ENCODE measurements at regions not wholly inside any gene's neighbourhood (a gene's known extent, or its start where the extent isn't known, plus 50 kb on each side); places are given as distances from the start of the nearest gene placed in this dataset.

DNA sequence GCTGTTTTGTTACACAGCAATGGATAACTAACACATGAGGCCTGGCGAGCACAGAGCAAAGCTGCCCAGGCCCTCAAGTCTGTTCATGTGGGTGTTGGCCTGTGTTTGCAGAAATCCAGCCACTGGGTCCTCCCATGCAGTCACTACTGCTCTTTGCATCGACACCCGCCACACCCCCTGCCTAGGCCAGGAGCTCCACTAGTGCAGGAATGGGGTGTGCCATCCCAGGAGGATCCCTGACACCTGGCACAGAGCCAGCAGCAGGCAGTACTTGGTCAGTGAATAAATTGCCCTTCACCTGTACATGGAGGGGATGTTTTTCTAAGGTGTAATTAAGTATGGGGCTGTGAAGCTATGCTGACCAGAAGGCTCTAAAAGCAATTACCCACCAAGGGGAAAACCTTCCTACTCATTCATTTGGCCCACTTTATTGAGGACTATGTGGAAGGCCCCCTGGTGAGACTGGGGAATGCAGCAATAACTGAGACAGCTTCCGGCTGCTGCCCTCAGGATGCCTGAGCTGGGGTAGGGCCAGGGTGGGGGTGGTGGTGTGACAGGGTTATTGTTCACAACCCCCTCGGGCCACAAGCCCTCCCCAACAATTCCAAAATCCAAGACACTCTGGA, 160.8 kb downstream of the CRYBB2 start:
- DNase-seq, result no peak
- Histone ChIP-seq H3K36me3 (ENCODE audit: control insufficient read depth, insufficient read depth, low read length) (peaks cover 38% of the 10 kb centered on the region), H3K27ac (ENCODE audit: low read length) (no peak overlapping the region), H3K9me3 (replicated peaks; ENCODE audit: control insufficient read depth, low read depth, low read length) (no peaks in the 10 kb centered on the region), H3K4me1 (ENCODE audit: control insufficient read depth, insufficient read depth, low read length) (no peaks in the 10 kb centered on the region), H3K27me3 (ENCODE audit: control insufficient read depth, insufficient read depth, low read length) (no peaks in the 10 kb centered on the region), H3K4me3 (ENCODE audit: low read length) (no peak overlapping the region)
- WGBS (ENCODE audit: insufficient coverage), result no CpG with 5 or more reads among the region's 5 CpGs

DNA sequence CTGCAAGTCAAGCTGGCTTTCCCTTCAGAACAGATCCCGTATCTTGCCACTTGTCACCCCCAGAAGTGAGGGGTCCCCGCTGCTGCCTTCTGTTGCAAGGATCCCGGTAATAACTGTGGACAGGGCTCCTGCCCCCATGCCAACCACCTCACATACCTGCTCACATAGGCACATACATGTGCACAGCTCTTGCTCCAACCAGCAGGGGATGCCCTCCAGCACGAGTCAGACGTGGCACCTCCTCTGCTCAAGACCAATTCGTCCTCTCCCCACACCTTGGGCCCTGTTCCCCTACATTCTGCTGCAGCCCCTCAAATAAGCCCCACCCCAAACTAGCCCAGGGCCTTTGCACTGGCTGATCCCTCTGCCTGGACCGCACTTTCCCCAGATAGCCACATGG, 163.3 kb downstream of the CRYBB2 start:
- H3K4me1 ChIP-seq (ENCODE audit: control insufficient read depth, insufficient read depth, low read length), result peaks cover 2% of the 10 kb centered on the region
- no peak overlapping the region for H3K4me3 ChIP-seq (ENCODE audit: low read length)
- 72% methylated on average over 6 of the region's 7 CpGs for WGBS (ENCODE audit: insufficient coverage)
- H3K27me3 ChIP-seq (ENCODE audit: control insufficient read depth, insufficient read depth, low read length), result no peaks in the 10 kb centered on the region
- H3K9me3 ChIP-seq (replicated peaks; ENCODE audit: control insufficient read depth, low read depth, low read length), result no peaks in the 10 kb centered on the region
- no peak for DNase-seq
- peaks cover 30% of the 10 kb centered on the region for H3K36me3 ChIP-seq (ENCODE audit: control insufficient read depth, insufficient read depth, low read length)
- H3K27ac ChIP-seq (ENCODE audit: low read length), result no peak overlapping the region

DNA sequence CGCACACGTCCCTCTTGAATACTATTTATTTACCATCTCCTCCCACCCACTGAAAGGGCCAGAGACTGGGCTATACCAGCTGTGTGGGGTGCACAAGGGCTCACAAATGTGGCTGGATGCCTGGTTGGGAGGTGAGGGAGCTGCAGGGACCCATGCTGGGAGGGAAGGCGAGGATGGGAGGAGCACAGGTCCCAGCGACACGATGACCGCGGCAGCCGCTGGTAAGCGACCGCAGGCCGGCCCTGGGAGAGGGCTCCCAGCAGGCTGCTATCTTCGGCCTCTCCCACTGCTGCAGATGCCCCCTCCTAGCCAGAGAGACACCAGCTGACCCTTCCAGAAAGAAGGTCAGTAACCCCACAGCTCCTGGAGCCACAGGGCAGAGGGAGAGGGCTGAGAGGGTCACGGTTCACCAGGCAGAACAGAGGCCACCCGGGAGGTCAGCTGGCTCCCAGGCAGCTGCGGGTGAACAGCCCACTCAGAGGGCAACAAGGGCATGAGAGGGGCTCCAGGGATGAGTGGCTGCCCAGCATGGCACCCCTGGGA, 163.9 kb downstream of the CRYBB2 start:
- Histone ChIP-seq H3K27ac (ENCODE audit: low read length) (no peak overlapping the region), H3K36me3 (ENCODE audit: control insufficient read depth, insufficient read depth, low read length) (peaks cover 27% of the 10 kb centered on the region), H3K4me3 (ENCODE audit: low read length) (no peak overlapping the region), H3K27me3 (ENCODE audit: control insufficient read depth, insufficient read depth, low read length) (no peaks in the 10 kb centered on the region), H3K4me1 (ENCODE audit: control insufficient read depth, insufficient read depth, low read length) (peaks cover 2% of the 10 kb centered on the region), H3K9me3 (replicated peaks; ENCODE audit: control insufficient read depth, low read depth, low read length) (no peaks in the 10 kb centered on the region)
- 44% methylated on average over 3 of the region's 15 CpGs for WGBS (ENCODE audit: insufficient coverage)
- no peak for DNase-seq

DNA sequence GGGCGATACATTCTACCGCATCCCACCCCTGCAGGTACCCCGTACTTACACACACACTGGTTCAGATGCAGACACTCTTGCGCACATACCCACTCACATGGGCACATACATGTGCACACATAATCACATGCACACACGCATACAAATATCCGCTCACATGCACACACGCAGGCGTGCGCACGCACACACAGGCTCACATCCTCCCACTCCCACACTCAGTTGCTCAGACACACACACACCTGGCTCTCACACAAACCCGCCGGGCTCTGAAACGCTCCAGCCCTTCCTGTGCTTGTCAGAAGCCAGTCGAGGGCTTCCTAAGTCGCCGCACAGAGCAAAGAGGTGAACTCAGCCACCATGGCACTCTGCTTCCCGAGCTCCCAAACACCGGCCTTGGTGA, 164.5 kb downstream of the CRYBB2 start:
- peaks cover 22% of the 10 kb centered on the region for H3K36me3 ChIP-seq (ENCODE audit: control insufficient read depth, insufficient read depth, low read length)
- 71% methylated on average over 17 of the region's 18 CpGs for WGBS (ENCODE audit: insufficient coverage)
- H3K27me3 ChIP-seq (ENCODE audit: control insufficient read depth, insufficient read depth, low read length), result no peaks in the 10 kb centered on the region
- no peak for DNase-seq
- no peak overlapping the region for H3K4me3 ChIP-seq (ENCODE audit: low read length)
- peaks cover 2% of the 10 kb centered on the region for H3K4me1 ChIP-seq (ENCODE audit: control insufficient read depth, insufficient read depth, low read length)
- H3K9me3 ChIP-seq (replicated peaks; ENCODE audit: control insufficient read depth, low read depth, low read length), result no peaks in the 10 kb centered on the region
- no peak overlapping the region for H3K27ac ChIP-seq (ENCODE audit: low read length)

DNA sequence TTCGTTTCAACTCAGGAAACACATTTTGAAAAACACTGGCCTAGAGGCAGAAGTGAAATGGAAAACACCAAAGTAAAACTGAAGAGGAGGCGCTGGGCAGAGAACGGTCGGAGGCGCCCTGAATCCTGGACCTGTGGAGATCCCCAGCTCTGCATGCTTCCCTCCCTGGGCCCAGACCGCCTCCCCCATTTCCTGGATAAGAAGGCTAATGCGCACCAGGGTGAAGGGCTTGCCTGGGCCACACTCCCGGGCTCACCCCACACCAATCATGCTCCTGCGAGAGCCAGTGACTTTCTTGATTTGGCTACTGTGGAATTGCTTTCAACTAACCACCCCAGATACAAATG, 167.1 kb downstream of the CRYBB2 start:
- DNase-seq, result no peak

DNA sequence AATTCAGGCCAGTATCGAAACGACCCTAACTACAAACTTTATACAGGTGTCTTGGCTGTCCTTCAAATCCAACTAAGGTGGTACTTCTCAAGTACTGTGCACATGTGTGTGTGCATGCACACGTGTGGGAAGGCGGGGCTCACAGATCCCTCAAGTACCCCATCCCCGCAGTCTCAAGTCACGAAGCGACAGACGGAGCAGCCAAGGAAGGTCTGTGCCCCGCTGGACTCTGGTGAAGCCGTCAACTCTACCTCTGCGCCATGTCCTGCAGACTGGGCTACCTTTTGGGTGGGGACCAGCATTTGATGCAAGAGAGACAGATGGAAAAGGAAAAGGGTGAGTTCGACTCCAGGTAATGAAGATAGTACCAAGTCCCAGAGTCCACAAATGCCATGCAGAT, 169.0 kb downstream of the CRYBB2 start:
- Histone ChIP-seq H3K4me3 (ENCODE audit: low read length) (no peak overlapping the region), H3K36me3 (ENCODE audit: control insufficient read depth, insufficient read depth, low read length) (no peaks in the 10 kb centered on the region), H3K9me3 (replicated peaks; ENCODE audit: control insufficient read depth, low read depth, low read length) (no peaks in the 10 kb centered on the region), H3K27ac (ENCODE audit: low read length) (no peak overlapping the region), H3K4me1 (ENCODE audit: control insufficient read depth, insufficient read depth, low read length) (peaks cover 27% of the 10 kb centered on the region), H3K27me3 (ENCODE audit: control insufficient read depth, insufficient read depth, low read length) (no peaks in the 10 kb centered on the region)
- DNase-seq, result no peak
- 77% methylated on average over 11 of the region's 12 CpGs for WGBS (ENCODE audit: insufficient coverage)

More for the DNA sequence above, 167.1 kb downstream of the CRYBB2 start:
- Histone ChIP-seq H3K4me3 (ENCODE audit: low read length) (no peak overlapping the region), H3K4me1 (ENCODE audit: control insufficient read depth, insufficient read depth, low read length) (peaks cover 20% of the 10 kb centered on the region), H3K9me3 (replicated peaks; ENCODE audit: control insufficient read depth, low read depth, low read length) (no peaks in the 10 kb centered on the region), H3K27ac (ENCODE audit: low read length) (no peak overlapping the region), H3K36me3 (ENCODE audit: control insufficient read depth, insufficient read depth, low read length) (no peaks in the 10 kb centered on the region), H3K27me3 (ENCODE audit: control insufficient read depth, insufficient read depth, low read length) (no peaks in the 10 kb centered on the region)
- WGBS (ENCODE audit: insufficient coverage), result 96% methylated on average over 4 of the region's 9 CpGs

DNA sequence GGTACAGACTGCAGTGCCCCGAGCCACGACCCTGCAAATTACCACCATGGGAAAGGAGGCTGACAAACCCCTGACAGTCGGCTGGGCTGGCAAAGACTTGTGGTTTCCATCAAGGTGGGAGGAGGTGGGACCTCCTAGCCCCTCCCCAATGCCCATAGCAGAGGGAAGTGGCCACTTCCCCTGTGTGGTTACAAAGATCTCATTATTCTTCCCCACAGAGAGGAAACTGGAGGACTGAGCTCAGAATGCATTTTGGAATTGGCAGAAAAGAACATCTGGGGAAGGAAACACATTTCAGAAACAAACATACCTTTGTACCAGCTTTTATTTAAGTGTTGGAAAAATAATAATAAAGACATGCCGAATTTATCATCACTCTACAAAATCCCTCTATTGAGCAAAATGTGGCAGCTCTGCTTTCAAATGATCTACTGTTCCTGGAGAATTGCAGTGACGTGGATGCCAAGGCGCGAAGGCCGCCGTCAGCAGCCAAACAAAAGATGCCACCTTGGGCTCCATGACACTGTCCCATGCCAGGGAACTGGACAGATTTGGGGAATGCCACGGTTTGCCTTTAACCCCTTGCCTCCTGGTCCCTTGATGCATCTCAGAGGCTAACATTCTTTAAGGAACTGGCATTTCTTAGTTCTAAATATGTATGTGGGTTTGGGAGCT, 169.6 kb downstream of the CRYBB2 start:
- Histone ChIP-seq H3K27ac (ENCODE audit: low read length) (no peak overlapping the region), H3K27me3 (ENCODE audit: control insufficient read depth, insufficient read depth, low read length) (no peaks in the 10 kb centered on the region), H3K4me3 (ENCODE audit: low read length) (no peak overlapping the region), H3K36me3 (ENCODE audit: control insufficient read depth, insufficient read depth, low read length) (no peaks in the 10 kb centered on the region), H3K4me1 (ENCODE audit: control insufficient read depth, insufficient read depth, low read length) (peaks cover 27% of the 10 kb centered on the region), H3K9me3 (replicated peaks; ENCODE audit: control insufficient read depth, low read depth, low read length) (no peaks in the 10 kb centered on the region)
- 57% methylated on average over 9 of the region's 10 CpGs for WGBS (ENCODE audit: insufficient coverage)
- DNase-seq, result no peak

DNA sequence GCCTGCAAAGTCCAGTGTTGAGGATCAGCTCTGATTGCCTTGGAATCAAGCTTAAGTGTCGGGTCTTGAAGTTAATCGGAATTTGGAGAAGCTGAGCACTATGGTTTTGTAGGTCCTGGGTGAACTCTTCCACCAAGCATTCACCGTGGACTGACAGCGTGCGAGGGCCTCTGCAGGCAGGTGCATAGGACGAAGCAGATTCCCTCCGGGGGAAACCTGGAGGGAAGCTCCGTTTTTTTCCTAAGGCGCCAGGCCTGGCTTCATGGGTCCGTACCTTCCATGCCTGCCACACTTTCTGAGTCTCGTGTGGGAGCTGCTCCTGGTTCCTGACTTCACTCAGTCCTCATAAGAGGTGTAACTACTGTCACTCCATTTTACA, 170.1 kb downstream of the CRYBB2 start:
- no peak for DNase-seq
- Histone ChIP-seq H3K4me1 (ENCODE audit: control insufficient read depth, insufficient read depth, low read length) (peaks cover 27% of the 10 kb centered on the region), H3K4me3 (ENCODE audit: low read length) (no peak overlapping the region), H3K27ac (ENCODE audit: low read length) (no peak overlapping the region), H3K27me3 (ENCODE audit: control insufficient read depth, insufficient read depth, low read length) (no peaks in the 10 kb centered on the region), H3K36me3 (ENCODE audit: control insufficient read depth, insufficient read depth, low read length) (no peaks in the 10 kb centered on the region), H3K9me3 (replicated peaks; ENCODE audit: control insufficient read depth, low read depth, low read length) (no peaks in the 10 kb centered on the region)
- 66% methylated on average over 8 of the region's 11 CpGs for WGBS (ENCODE audit: insufficient coverage)

DNA sequence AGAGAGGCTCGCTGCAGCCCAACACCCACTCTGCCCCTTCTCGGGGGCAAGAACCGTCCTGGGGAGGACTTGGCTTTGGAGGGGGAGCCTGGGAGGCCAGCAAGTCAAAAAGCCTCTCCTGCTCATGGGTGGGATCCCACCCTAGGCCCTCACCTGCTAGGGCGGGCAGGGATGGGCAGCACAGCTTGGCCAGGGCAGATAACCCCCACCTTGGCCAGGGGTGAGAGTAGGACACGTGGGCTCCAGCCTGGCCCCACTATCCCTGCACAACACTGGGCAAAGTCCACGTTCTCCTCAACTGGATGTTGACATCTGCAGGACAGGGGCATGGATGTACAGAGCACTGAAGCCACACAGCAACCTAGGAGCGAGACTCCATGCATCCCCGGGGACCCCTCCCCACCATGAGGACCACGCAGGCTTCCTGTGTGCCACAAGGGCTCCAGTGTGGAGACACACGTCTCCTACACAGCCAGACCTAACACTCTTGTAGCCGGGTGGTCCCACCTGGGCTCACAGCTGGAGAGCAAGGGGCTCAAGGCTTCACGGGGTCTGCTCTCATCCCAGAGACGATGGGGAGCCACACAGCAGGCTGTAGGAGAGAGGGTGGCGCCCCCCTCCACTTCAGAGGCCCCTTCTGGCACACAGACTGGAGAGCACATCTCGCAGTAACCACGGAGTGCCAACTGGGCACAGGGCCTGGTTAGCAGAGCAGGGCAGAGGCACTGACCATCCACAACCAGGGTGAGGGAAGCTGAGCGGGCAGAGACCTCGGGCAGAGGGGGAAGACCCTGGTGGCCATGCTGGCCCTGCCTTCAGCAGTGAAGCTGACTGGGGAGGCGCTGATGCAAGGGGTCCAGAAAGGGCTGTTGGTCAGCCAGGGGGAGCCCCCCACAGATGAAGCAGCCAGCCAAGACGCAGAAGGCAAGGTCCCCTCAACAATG, 171.1 kb downstream of the CRYBB2 start:
- H3K9me3 ChIP-seq (replicated peaks; ENCODE audit: control insufficient read depth, low read depth, low read length), result no peaks in the 10 kb centered on the region
- no peaks in the 10 kb centered on the region for H3K27me3 ChIP-seq (ENCODE audit: control insufficient read depth, insufficient read depth, low read length)
- H3K27ac ChIP-seq (ENCODE audit: low read length), result no peak overlapping the region
- H3K4me1 ChIP-seq (ENCODE audit: control insufficient read depth, insufficient read depth, low read length), result peaks cover 31% of the 10 kb centered on the region
- WGBS (ENCODE audit: insufficient coverage), result 68% methylated on average over 13 of the region's 20 CpGs
- no peaks in the 10 kb centered on the region for H3K36me3 ChIP-seq (ENCODE audit: control insufficient read depth, insufficient read depth, low read length)
- DNase-seq, result no peak
- no peak overlapping the region for H3K4me3 ChIP-seq (ENCODE audit: low read length)

DNA sequence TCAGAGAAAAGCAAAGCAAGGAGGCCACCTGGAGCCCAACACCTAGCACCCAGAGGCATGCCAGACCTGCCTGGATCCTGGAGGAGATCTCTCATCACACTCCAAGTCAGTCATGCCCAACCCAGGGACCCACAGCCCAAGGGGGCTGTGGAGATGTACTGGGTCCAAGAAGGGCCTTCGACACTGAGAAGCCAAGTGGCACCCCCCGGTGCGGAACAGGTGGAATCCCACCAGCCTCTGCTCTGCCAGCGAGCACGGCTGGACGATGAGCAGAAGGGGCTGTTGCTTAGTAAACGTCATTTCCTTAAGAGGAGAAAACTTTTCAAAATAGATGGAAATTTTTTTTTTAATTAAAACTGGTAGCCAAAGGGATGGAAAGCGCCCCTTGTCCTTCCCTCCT, 171.9 kb upstream of the GRK3 start:
- Histone ChIP-seq H3K27me3 (ENCODE audit: control insufficient read depth, insufficient read depth, low read length) (no peaks in the 10 kb centered on the region), H3K9me3 (replicated peaks; ENCODE audit: control insufficient read depth, low read depth, low read length) (no peaks in the 10 kb centered on the region), H3K36me3 (ENCODE audit: control insufficient read depth, insufficient read depth, low read length) (no peaks in the 10 kb centered on the region), H3K4me3 (ENCODE audit: low read length) (no peak overlapping the region), H3K4me1 (ENCODE audit: control insufficient read depth, insufficient read depth, low read length) (peaks cover 36% of the 10 kb centered on the region), H3K27ac (ENCODE audit: low read length) (no peak overlapping the region)
- DNase-seq, result no peak
- 100% methylated on average over 4 of the region's 8 CpGs for WGBS (ENCODE audit: insufficient coverage)
